Ovary (tissue), 7 donors: ENCODE measurements at regions not wholly inside any gene's neighbourhood (a gene's known extent, or its start where the extent isn't known, plus 50 kb on each side); places are given as distances from the start of the nearest gene placed in this dataset.

Source experiments
- DNase-seq, 5 donors: peaks; one replicate each; pipeline ENCODE4 v3.0.0-alpha.2; 2019 to 2020
- H3K27ac ChIP-seq, 2 donors: fragments of 200-600 bp; one replicate each; pipeline versions ENCODE4 v1.5.1 to v1.8.0; 2019 to 2022
- H3K27me3 ChIP-seq: fragments of 200-600 bp; one replicate; pipeline ENCODE4 v1.8.0; 2022
- H3K36me3 ChIP-seq: fragments of 200-600 bp; sonication (generic); one replicate; pipeline ENCODE4 v1.5.1; 2019
- H3K4me1 ChIP-seq: one replicate; pipeline ENCODE4 v1.8.1; 2013; ENCODE audit warnings: mild to moderate bottlenecking, moderate library complexity; ENCODE audit not compliant: insufficient read depth
- H3K4me3 ChIP-seq: fragments of 200-600 bp; sonication (generic); one replicate; pipeline ENCODE4 v1.5.1; 2017
- H3K9me3 ChIP-seq, 2 donors: fragments of 200-600 bp in 1 of 2; sonication (generic) in 1 of 2; one replicate each; pipeline versions ENCODE4 v1.5.1 to v1.8.1; 2013 to 2019; ENCODE audit warnings: mild to moderate bottlenecking in 1 of 2, moderate library complexity in 1 of 2
- CTCF ChIP-seq, 3 donors: fragments of 450-650 bp in 2 of 3; fragments of 200-600 bp in 1 of 3; IDR thresholded peaks; one replicate each; pipeline versions ENCODE4 v1.5.1 to v1.8.0; 2016 to 2022; ENCODE audit warnings: antibody characterized with exemption in 3 of 3, mild to moderate bottlenecking in 1 of 3
- EP300 ChIP-seq: sonication (generic); formaldehyde crosslinking; IDR thresholded peaks from one replicate; pipeline ENCODE4 v1.6.1; 2017; ENCODE audit warnings: antibody characterized with exemption
- POLR2A ChIP-seq: fragments of 450-650 bp; IDR thresholded peaks from one replicate; pipeline ENCODE4 v1.6.1; 2017; ENCODE audit warnings: antibody characterized with exemption, mild to moderate bottlenecking, moderate library complexity
- WGBS, 3 donors: extraction: QIAGEN DNeasy Blood & Tissue Kit in 1 of 3; methylation state at CpG; one replicate each; pipeline versions ENCODE4 v1.1.5 to v1.1.7; 2013 to 2017; 5-methylcytosine and 5-hydroxymethylcytosine counted together
- intact Hi-C, 4 donors: fragments of 100-400 bp; cut with DNase I; formaldehyde crosslinking; loops; one replicate each; pipeline versions ENCODE4 v1.11.0 to v1.15.1; 2022 to 2023
- donor health status: DM: no; HTN: no; CAD: no; lungs with moderate emphysema.
- donor health status: DM: no; HTN: no; CAD: no.
- donor health status: Bipolar disorder and iron deficiency.
- donor health status: DM: no; HTN: no; CAD: no.
- donor health status: DM: yes; HTN: yes; CAD: no.

- H3K27me3 ChIP-seq, result no peaks in the 10 kb centered on the region
- no peaks in the 10 kb centered on the region for H3K36me3 ChIP-seq
- intact Hi-C loops, result loop anchor here in 1 of 4 donors (5.0 kb wide), 1 partner anchor 1467 kb away; no protein-coding TSS in a partner anchor
- TF ChIP-seq CTCF (IDR thresholded peaks at IDR 0.05) (no peak), EP300 (no peak), POLR2A (no peak)
- H3K4me1 ChIP-seq, result no peaks in the 10 kb centered on the region
- no peak overlapping the region for H3K27ac ChIP-seq
- no peak for DNase-seq
- WGBS, 3 donors, result 73 to 94% (median 83%) methylated on average over 1 of the region's 1 CpG
- no peaks in the 10 kb centered on the region for H3K9me3 ChIP-seq
- H3K4me3 ChIP-seq, result no peak overlapping the region
Observed at GRCh38 chr11:42049650-42050049, 590.2 kb upstream of the LRRC4C start.

- intact Hi-C loops, result loop anchor here in 1 of 4 donors (5.0 kb wide), 1 partner anchor 1472 kb away; no protein-coding TSS in a partner anchor
- Histone ChIP-seq H3K27me3 (no peaks in the 10 kb centered on the region), H3K36me3 (no peaks in the 10 kb centered on the region), H3K27ac (no peak overlapping the region), H3K4me1 (no peaks in the 10 kb centered on the region), H3K9me3 (no peaks in the 10 kb centered on the region), H3K4me3 (no peak overlapping the region)
- WGBS, 3 donors, result 18 to 27% (median 21%) methylated on average over 3 of the region's 3 CpGs
- TF ChIP-seq CTCF (IDR thresholded peaks at IDR 0.05) (no peak), POLR2A (no peak), EP300 (no peak)
- no peak for DNase-seq
Observed at GRCh38 chr11:42054351-42054900, 595.0 kb upstream of the LRRC4C start.

- intact Hi-C loops, result no loop called here
- no peaks in the 10 kb centered on the region for H3K9me3 ChIP-seq
- H3K4me3 ChIP-seq, result no peak overlapping the region
- H3K36me3 ChIP-seq, result no peaks in the 10 kb centered on the region
- H3K4me1 ChIP-seq, result no peaks in the 10 kb centered on the region
- no peak for DNase-seq
- no peak overlapping the region for H3K27ac ChIP-seq
- TF ChIP-seq POLR2A (no peak), CTCF (IDR thresholded peaks at IDR 0.05) (no peak), EP300 (no peak)
- WGBS, 3 donors, result 5 to 9% (median 5%) methylated on average over 1 of the region's 1 CpG
- H3K27me3 ChIP-seq, result no peaks in the 10 kb centered on the region
Observed at GRCh38 chr11:42055606-42056005, 596.2 kb upstream of the LRRC4C start.

- H3K27me3 ChIP-seq, result no peaks in the 10 kb centered on the region
- WGBS, 3 donors, result 83 to 88% (median 84%) methylated on average over 5 of the region's 5 CpGs
- H3K4me1 ChIP-seq, result no peaks in the 10 kb centered on the region
- DNase-seq, result no peak
- no peak overlapping the region for H3K27ac ChIP-seq
- H3K36me3 ChIP-seq, result no peaks in the 10 kb centered on the region
- no peaks in the 10 kb centered on the region for H3K9me3 ChIP-seq
- no peak overlapping the region for H3K4me3 ChIP-seq
- intact Hi-C loops, result no loop called here
- TF ChIP-seq POLR2A (no peak), CTCF (IDR thresholded peaks at IDR 0.05) (no peak), EP300 (no peak)
Observed at GRCh38 chr11:42058794-42059193, 599.3 kb upstream of the LRRC4C start.
